Adrenal gland (tissue), 5 donors: ENCODE measurements at regions not wholly inside any gene's neighbourhood (a gene's known extent, or its start where the extent isn't known, plus 50 kb on each side); places are given as distances from the start of the nearest gene placed in this dataset.

ENCODE experiments used
- CTCF ChIP-seq, 6 experiments: fragments of 450-650 bp in 4 of 6; fragments of 200-600 bp in 2 of 6; sonication (generic) in 1 of 6; IDR thresholded peaks; 1 replicate in 5 of 6; 2 replicates in 1 of 6; pipeline versions ENCODE4 v1.5.1 to v1.8.0; 2016 to 2021; ENCODE audit warnings: antibody characterized with exemption in 6 of 6, mild to moderate bottlenecking in 2 of 6, moderate library complexity in 1 of 6
- POLR2A ChIP-seq, 2 donors: fragments of 450-650 bp; IDR thresholded peaks; one replicate each; pipeline ENCODE4 v1.6.1; 2017; ENCODE audit warnings: antibody characterized with exemption in 2 of 2, mild to moderate bottlenecking in 2 of 2, moderate library complexity in 1 of 2
- donor health status: DM: no; HTN: no; CAD: no.

GRCh38 chr9:728535-728934 is 113.0 kb upstream of the DMRT1 start:
- no peak for TF ChIP-seq CTCF (IDR thresholded peaks at IDR 0.05)
- TF ChIP-seq POLR2A (IDR thresholded peaks at IDR 0.05): no peak
